Common myeloid progenitor, CD34-positive (primary cell): ENCODE measurements at regions not wholly inside any gene's neighbourhood (a gene's known extent, or its start where the extent isn't known, plus 50 kb on each side); places are given as distances from the start of the nearest gene placed in this dataset.

Experiments
- CTCF ChIA-PET: fragments of 350-600 bp; sonication (Branson Sonifier 250); formaldehyde crosslinking; loops from one replicate; lab custom pipeline; 2021; ENCODE audit warnings: antibody characterized with exemption; lab: Charles Lee
- POLR2A ChIA-PET: fragments of 350-600 bp; sonication (Branson Sonifier 250); formaldehyde crosslinking; loops from one replicate; lab custom pipeline; 2021; ENCODE audit warnings: antibody characterized with exemption; lab: Charles Lee
- DNase-seq, 3 donors: peaks; one replicate each; pipeline versions ENCODE4 v3.0.0 to v3.0.0-alpha.2; 2013
- H3K27ac ChIP-seq, 2 experiments: 1 replicate in 1 of 2; 2 replicates in 1 of 2; pipeline ENCODE4 v1.7.0; 2013; ENCODE audit warnings: inconsistent platforms in 2 of 2, low read length in 2 of 2, mild to moderate bottlenecking in 2 of 2, low read depth in 1 of 2, moderate library complexity in 1 of 2; ENCODE audit not compliant: severe bottlenecking in 2 of 2, insufficient read depth in 1 of 2, poor library complexity in 1 of 2
- H3K27me3 ChIP-seq, 5 experiments: replicated peaks in 2 of 5; 1 replicate in 3 of 5; 2 replicates in 2 of 5; pipeline versions ENCODE4 v1.6.1 to v1.7.0; 2013; ENCODE audit warnings: low read length in 4 of 5, mild to moderate bottlenecking in 2 of 5, moderate library complexity in 2 of 5, inconsistent platforms in 1 of 5; ENCODE audit not compliant: insufficient read depth in 5 of 5, control insufficient read depth in 4 of 5
- H3K36me3 ChIP-seq, 4 experiments: 1 replicate in 2 of 4; 2 replicates in 2 of 4; pipeline versions ENCODE4 v1.6.1 to v1.7.0; 2013; ENCODE audit warnings: low read length in 3 of 4, control low read depth in 1 of 4, mild to moderate bottlenecking in 1 of 4; ENCODE audit not compliant: control insufficient read depth in 4 of 4, insufficient read depth in 4 of 4
- H3K4me1 ChIP-seq, 4 experiments: 1 replicate in 3 of 4; 2 replicates in 1 of 4; pipeline versions ENCODE4 v1.6.1 to v1.7.1; 2013; ENCODE audit warnings: low read length in 3 of 4, mild to moderate bottlenecking in 3 of 4, control low read depth in 1 of 4, inconsistent platforms in 1 of 4, moderate library complexity in 1 of 4; ENCODE audit not compliant: control insufficient read depth in 4 of 4, insufficient read depth in 4 of 4; ENCODE audit errors: control extremely low read depth in 1 of 4
- H3K4me3 ChIP-seq, 7 experiments: 1 replicate in 4 of 7; 2 replicates in 3 of 7; pipeline versions ENCODE4 v1.5.1 to v1.7.0; 2013; ENCODE audit warnings: mild to moderate bottlenecking in 7 of 7, low read length in 6 of 7, moderate library complexity in 6 of 7, inconsistent platforms in 2 of 7, low read depth in 2 of 7, control low read depth in 1 of 7; ENCODE audit not compliant: insufficient read depth in 4 of 7, control insufficient read depth in 1 of 7; ENCODE audit errors: extremely low read depth in 1 of 7
- H3K9me3 ChIP-seq, 5 experiments: 1 replicate in 4 of 5; 2 replicates in 1 of 5; pipeline versions ENCODE4 v1.6.1 to v1.7.1; 2013; ENCODE audit warnings: low read length in 4 of 5, mild to moderate bottlenecking in 2 of 5, inconsistent platforms in 1 of 5, low read depth in 1 of 5, moderate library complexity in 1 of 5; ENCODE audit not compliant: control insufficient read depth in 4 of 5, insufficient read depth in 2 of 5; ENCODE audit errors: control extremely low read depth in 1 of 5
- WGBS: methylation state at CpG from one replicate; pipeline ENCODE4 v1.1.5; 2013; ENCODE audit not compliant: insufficient coverage; 5-methylcytosine and 5-hydroxymethylcytosine counted together

DNA sequence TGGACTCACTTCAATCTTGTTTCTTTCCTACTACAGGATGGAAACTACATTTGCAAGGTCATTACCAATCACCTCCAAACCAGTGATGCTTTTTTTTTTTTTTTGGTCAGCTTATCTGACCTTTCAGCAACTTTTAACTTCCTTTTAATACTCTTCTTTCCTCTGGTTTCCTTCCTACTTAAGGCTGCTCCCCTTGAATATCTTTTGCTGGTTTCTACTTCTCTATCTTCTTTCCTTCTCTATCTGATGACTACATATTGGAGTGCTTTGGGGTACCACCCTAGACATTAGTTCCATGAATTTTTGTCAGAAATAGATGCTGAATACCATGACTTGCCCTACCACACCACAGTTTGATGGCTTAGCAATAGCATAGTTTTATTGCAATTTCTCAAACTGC is 197.7 kb upstream of the DDHD1 start:
- DNase-seq, result peak in 1 of 3 donors; percentile 2
- H3K27me3 ChIP-seq, result no peaks in the 10 kb centered on the region
- H3K27ac ChIP-seq, result no peak overlapping the region
- H3K9me3 ChIP-seq, result no peaks in the 10 kb centered on the region
- ChIA-PET POLR2A (no interaction called here), CTCF (no interaction called here)
- H3K4me1 ChIP-seq, result peaks cover 0 to 19% (median 7%) of the 10 kb centered on the region in 4 experiments
- no peak overlapping the region for H3K4me3 ChIP-seq
- H3K36me3 ChIP-seq, result no peaks in the 10 kb centered on the region

DNA sequence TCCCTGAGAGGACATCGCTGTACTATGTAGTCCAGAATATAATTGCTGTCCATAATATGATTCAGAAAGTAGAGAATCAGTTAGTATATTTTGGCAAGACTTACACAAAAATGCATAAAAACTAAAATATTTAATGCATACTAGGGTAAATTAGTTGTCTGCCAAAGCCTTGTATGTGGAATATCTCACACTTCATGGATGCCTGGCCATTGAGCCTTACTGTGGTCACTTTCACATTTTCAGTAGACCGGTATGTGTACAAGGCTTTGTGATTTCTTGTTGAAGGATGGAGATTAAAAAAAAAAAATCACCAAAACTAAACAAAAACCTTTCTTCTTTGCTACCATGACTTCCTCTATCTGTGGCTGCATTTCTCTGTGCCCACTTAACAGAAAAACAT is 197.3 kb upstream of the DDHD1 start:
- H3K27ac ChIP-seq, result no peak overlapping the region
- no CpG with 5 or more reads among the region's 2 CpGs for WGBS
- H3K4me1 ChIP-seq, result peaks cover 0 to 14% (median 3%) of the 10 kb centered on the region in 4 experiments
- ChIA-PET CTCF (no interaction called here), POLR2A (no interaction called here)
- no peaks in the 10 kb centered on the region for H3K27me3 ChIP-seq
- H3K4me3 ChIP-seq, result no peak overlapping the region
- no peaks in the 10 kb centered on the region for H3K9me3 ChIP-seq
- peak in 1 of 3 donors; percentile 8 for DNase-seq
- no peaks in the 10 kb centered on the region for H3K36me3 ChIP-seq

DNA sequence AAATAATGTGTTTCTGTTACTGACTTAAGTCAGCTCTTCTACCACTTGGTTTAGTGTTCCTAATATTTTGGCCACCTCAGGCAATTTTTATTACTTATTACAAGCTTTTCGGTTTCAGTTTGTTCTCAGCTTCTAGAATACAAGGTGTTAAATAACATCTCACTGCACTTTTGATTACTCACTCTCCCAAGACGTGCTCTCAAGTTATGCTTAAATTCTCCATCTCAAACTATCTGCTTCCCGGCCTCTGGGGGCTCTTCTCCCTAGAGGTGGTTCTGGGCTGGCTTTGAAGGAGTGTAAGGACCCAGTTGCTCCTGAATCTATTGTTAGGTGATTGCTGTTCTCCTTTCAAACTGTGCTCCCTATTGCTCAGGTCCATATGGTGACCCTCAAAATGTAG is 193.9 kb upstream of the DDHD1 start:
- Histone ChIP-seq H3K4me3 (no peak overlapping the region), H3K27ac (no peak overlapping the region), H3K27me3 (no peaks in the 10 kb centered on the region), H3K36me3 (no peaks in the 10 kb centered on the region), H3K4me1 (peaks cover 0 to 7% (median 0%) of the 10 kb centered on the region in 4 experiments), H3K9me3 (no peaks in the 10 kb centered on the region)
- ChIA-PET POLR2A (interaction anchor here (0.7 kb wide), 1 partner anchor 312 kb away, joined by 3 read pairs; no protein-coding TSS in a partner anchor), CTCF (no interaction called here)
- DNase-seq, result no peak
- WGBS, result 83% methylated on average over 1 of the region's 3 CpGs

DNA sequence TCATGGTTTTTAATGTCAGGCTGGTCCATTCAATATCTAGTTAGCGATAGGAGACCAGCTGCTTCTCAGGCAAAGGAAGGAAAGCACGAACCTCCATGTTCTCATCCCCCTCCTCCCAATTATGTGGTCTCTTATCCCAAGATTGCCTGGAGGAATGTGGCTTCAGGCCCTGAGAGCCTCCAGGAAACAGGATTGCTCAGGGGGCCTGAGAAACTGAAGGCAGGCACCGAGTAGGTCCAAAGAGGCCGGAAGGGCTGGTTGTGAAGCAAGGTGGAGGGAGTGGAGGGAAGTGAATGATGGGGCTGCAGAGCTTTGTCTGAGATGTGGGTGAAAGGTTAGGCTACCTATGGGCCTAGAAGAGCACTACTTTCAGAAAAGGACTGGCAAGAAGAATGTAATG is 188.2 kb upstream of the DDHD1 start:
- Histone ChIP-seq H3K27ac (no peak overlapping the region), H3K4me1 (no peaks in the 10 kb centered on the region), H3K36me3 (no peaks in the 10 kb centered on the region), H3K4me3 (no peak overlapping the region), H3K9me3 (no peaks in the 10 kb centered on the region), H3K27me3 (no peaks in the 10 kb centered on the region)
- CTCF ChIA-PET, result no interaction called here
- POLR2A ChIA-PET, result no interaction called here
- DNase-seq, result no peak
- 86% methylated on average over 4 of the region's 4 CpGs for WGBS

DNA sequence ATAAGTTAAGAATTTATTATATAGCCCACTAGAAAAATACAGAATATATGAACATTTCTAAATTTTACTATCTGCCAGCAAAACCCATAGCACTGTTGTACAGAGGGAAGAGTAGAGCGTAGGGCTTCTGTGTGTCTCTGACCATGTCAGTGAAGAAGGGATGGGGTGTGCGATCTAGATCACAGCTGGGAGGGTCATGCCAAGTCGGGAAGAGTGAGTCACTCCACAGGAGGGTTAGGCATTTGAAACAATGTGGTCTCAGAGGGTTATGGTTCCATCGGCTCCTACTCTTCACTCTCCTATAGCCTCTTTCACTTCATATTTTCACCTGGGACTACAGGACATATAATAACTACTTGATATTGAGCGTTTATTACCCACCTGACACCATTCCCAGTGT is 185.1 kb upstream of the DDHD1 start:
- no peak overlapping the region for H3K27ac ChIP-seq
- WGBS, result 96% methylated on average over 4 of the region's 5 CpGs
- H3K9me3 ChIP-seq, result no peaks in the 10 kb centered on the region
- DNase-seq, result no peak
- CTCF ChIA-PET, result no interaction called here
- no peaks in the 10 kb centered on the region for H3K27me3 ChIP-seq
- POLR2A ChIA-PET, result no interaction called here
- no peak overlapping the region for H3K4me3 ChIP-seq
- no peaks in the 10 kb centered on the region for H3K36me3 ChIP-seq
- no peaks in the 10 kb centered on the region for H3K4me1 ChIP-seq

DNA sequence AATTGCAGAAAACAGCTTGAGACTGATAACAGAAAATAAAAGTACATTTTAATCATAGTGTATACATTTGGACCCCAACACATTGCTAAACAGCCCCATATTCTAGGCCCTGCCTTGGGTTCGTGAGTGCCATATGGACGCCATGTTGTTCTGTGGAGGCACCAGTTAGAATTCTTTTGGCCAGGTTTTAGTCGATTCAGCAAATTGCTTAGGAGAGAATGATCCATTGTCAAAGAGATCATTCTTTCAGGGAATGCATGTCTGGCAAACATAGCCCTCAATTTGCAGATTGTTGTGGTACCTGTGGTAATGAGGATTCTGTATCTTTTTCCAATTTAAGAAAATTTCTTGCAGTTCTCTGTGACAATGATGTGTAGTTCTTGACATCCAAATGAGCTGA is 183.6 kb upstream of the DDHD1 start:
- POLR2A ChIA-PET, result no interaction called here
- H3K27ac ChIP-seq, result no peak overlapping the region
- CTCF ChIA-PET, result interaction anchor here (0.6 kb wide), 1 partner anchor 124 kb away, joined by 3 read pairs; no protein-coding TSS in a partner anchor

DNA sequence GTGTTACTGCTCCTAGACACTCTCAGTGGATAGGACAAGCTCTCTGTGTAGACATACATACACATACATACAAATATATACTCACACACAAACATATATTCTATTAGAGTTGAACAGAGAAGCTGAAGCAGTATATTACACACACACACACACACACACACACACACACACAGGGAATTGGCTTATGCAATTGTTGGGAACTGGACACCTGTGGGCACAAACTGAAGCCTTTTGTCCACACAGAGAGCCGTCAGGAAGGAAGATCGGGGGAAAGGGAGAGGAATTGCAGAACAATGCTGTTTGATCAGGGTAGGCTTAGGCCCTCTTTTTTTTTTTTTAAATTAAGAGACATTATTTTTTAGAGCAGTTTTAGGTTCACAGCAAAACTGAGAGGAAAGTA is 180.7 kb upstream of the DDHD1 start:
- Histone ChIP-seq H3K27ac (no peak overlapping the region), H3K4me3 (no peak overlapping the region), H3K36me3 (no peaks in the 10 kb centered on the region), H3K9me3 (no peaks in the 10 kb centered on the region), H3K4me1 (no peaks in the 10 kb centered on the region), H3K27me3 (no peaks in the 10 kb centered on the region)
- DNase-seq, result no peak
- CTCF ChIA-PET, result no interaction called here
- POLR2A ChIA-PET, result no interaction called here
- WGBS, result no CpG with 5 or more reads among the region's 2 CpGs

More for the DNA sequence above, 183.6 kb upstream of the DDHD1 start:
- 100% methylated on average over 3 of the region's 3 CpGs for WGBS
- H3K4me3 ChIP-seq, result no peak overlapping the region
- no peaks in the 10 kb centered on the region for H3K27me3 ChIP-seq
- H3K9me3 ChIP-seq, result no peaks in the 10 kb centered on the region
- no peaks in the 10 kb centered on the region for H3K36me3 ChIP-seq
- DNase-seq, result no peak
- H3K4me1 ChIP-seq, result no peaks in the 10 kb centered on the region
